B cell (primary cell): ENCODE measurements at regions not wholly inside any gene's neighbourhood (a gene's known extent, or its start where the extent isn't known, plus 50 kb on each side); places are given as distances from the start of the nearest gene placed in this dataset.

ENCODE experiments used
- ATAC-seq: fragments of 200-7000 bp; cut with Tn5 transposase; one replicate; pipeline ENCODE4 v1.10.0; 2021; ENCODE audit warnings: low read depth, mild to moderate bottlenecking, moderate number of reproducible peaks, moderate library complexity
- CTCF ChIA-PET: fragments of 350-600 bp; sonication (Branson Sonifier 250); formaldehyde crosslinking; loops from one replicate; lab custom pipeline; 2021; ENCODE audit warnings: antibody characterized with exemption, inconsistent platforms; lab: Charles Lee
- POLR2A ChIA-PET: fragments of 350-600 bp; sonication (Branson Sonifier 250); formaldehyde crosslinking; loops from one replicate; lab custom pipeline; 2021; ENCODE audit warnings: antibody characterized with exemption; lab: Charles Lee
- DNase-seq: peaks from one replicate; pipeline ENCODE4 v3.0.0; 2013
- H2AFZ ChIP-seq: 2 replicates; pipeline ENCODE4 v1.6.1; 2012; ENCODE audit warnings: mild to moderate bottlenecking, low read depth, low read length; ENCODE audit not compliant: insufficient read depth, poor library complexity, severe bottlenecking
- H3K27ac ChIP-seq, 2 donors: 1 replicate in 1 of 2; 2 replicates in 1 of 2; pipeline ENCODE4 v1.5.1; 2012 to 2013; ENCODE audit warnings: low read length in 2 of 2, mild to moderate bottlenecking in 2 of 2, moderate library complexity in 1 of 2
- H3K27me3 ChIP-seq, 4 experiments: fragments of 200-600 bp in 1 of 4; sonication (generic) in 1 of 4; replicated peaks in 1 of 4; 1 replicate in 2 of 4; 2 replicates in 2 of 4; pipeline versions ENCODE4 v1.6.1 to v1.7.0; 2013 to 2016; ENCODE audit warnings: low read length in 3 of 4, mild to moderate bottlenecking in 2 of 4, mixed read lengths in 1 of 4, moderate library complexity in 1 of 4; ENCODE audit not compliant: insufficient read depth in 4 of 4, control insufficient read depth in 3 of 4; ENCODE audit errors: control extremely low read depth in 1 of 4
- H3K36me3 ChIP-seq, 2 experiments: replicated peaks in 1 of 2; 1 replicate in 1 of 2; 2 replicates in 1 of 2; pipeline versions ENCODE4 v1.6.1 to v1.7.1; 2013; ENCODE audit warnings: low read length in 1 of 2; ENCODE audit not compliant: insufficient read depth in 2 of 2, control insufficient read depth in 1 of 2; ENCODE audit errors: control extremely low read depth in 1 of 2, extremely low read depth in 1 of 2
- H3K4me1 ChIP-seq, 2 donors: fragments of 200-600 bp in 1 of 2; sonication (generic) in 1 of 2; 1 replicate in 1 of 2; 2 replicates in 1 of 2; pipeline versions ENCODE4 v1.5.1 to v1.6.1; 2013 to 2017; ENCODE audit warnings: low read length in 2 of 2; ENCODE audit not compliant: control insufficient read depth in 2 of 2, insufficient read depth in 2 of 2
- H3K4me2 ChIP-seq: replicated peaks from 2 replicates; pipeline ENCODE3; 2012; ENCODE audit warnings: mild to moderate bottlenecking, low read depth, low read length; ENCODE audit not compliant: poor library complexity, severe bottlenecking
- H3K4me3 ChIP-seq, 5 experiments: fragments of 200-600 bp in 1 of 5; sonication (generic) in 1 of 5; 1 replicate in 3 of 5; 2 replicates in 2 of 5; pipeline versions ENCODE4 v1.5.1 to v1.7.0; 2011 to 2016; ENCODE audit warnings: low read length in 4 of 5, mild to moderate bottlenecking in 4 of 5, low read depth in 2 of 5, control low read depth in 1 of 5, moderate library complexity in 1 of 5; ENCODE audit not compliant: insufficient read depth in 1 of 5; ENCODE audit errors: control extremely low read depth in 1 of 5, extremely low read depth in 1 of 5
- H3K79me2 ChIP-seq: fragments of 200-600 bp; sonication (generic); one replicate; pipeline ENCODE4 v1.6.0; 2016; ENCODE audit warnings: low read length; ENCODE audit not compliant: control insufficient read depth, insufficient read depth
- H3K9ac ChIP-seq: fragments of 200-600 bp; sonication (generic); 2 replicates; pipeline ENCODE4 v1.6.1; 2017; ENCODE audit warnings: mild to moderate bottlenecking, low read length, moderate library complexity
- H3K9me3 ChIP-seq, 3 donors: one replicate each; pipeline versions ENCODE4 v1.6.1 to v1.7.1; 2013; ENCODE audit warnings: low read length in 2 of 3; ENCODE audit not compliant: control insufficient read depth in 2 of 3, insufficient read depth in 1 of 3; ENCODE audit errors: control extremely low read depth in 1 of 3
- H4K20me1 ChIP-seq: 2 replicates; pipeline ENCODE4 v1.6.0; 2012; ENCODE audit warnings: mild to moderate bottlenecking, low read length; ENCODE audit not compliant: insufficient read depth, control insufficient read depth, poor library complexity, severe bottlenecking
- H3K27ac Mint-ChIP-seq: one replicate; pipeline ENCODE4 v1.8.0; 2021; ENCODE audit warnings: mixed read lengths
- H3K27me3 Mint-ChIP-seq: one replicate; pipeline ENCODE4 v1.8.0; 2021; ENCODE audit warnings: mixed read lengths
- H3K4me1 Mint-ChIP-seq: one replicate; pipeline ENCODE4 v1.8.0; 2021; ENCODE audit warnings: mixed read lengths
- H3K4me3 Mint-ChIP-seq: one replicate; pipeline ENCODE4 v1.8.0; 2021; ENCODE audit warnings: mixed read lengths
- H3K9me3 Mint-ChIP-seq: one replicate; pipeline ENCODE4 v1.8.0; 2022; ENCODE audit warnings: mixed read lengths; ENCODE audit not compliant: insufficient read depth
- EZH2 ChIP-seq: IDR thresholded peaks from 2 replicates; pipeline ENCODE4 v1.6.1; 2012; ENCODE audit warnings: borderline replicate concordance, low read depth, mild to moderate bottlenecking, moderate library complexity, low read length; ENCODE audit not compliant: insufficient read depth, poor library complexity, severe bottlenecking
- WGBS: methylation state at CpG from one replicate; pipeline ENCODE4 v1.1.5; 2013; ENCODE audit warnings: missing lambda C conversion rate; ENCODE audit not compliant: insufficient coverage; 5-methylcytosine and 5-hydroxymethylcytosine counted together
- intact Hi-C: fragments of 100-400 bp; cut with micrococcal nuclease; formaldehyde crosslinking; loops from one replicate; pipeline ENCODE4 v1.10.0; 2022
- TF ChIP-seq, protein P1 (sequence below): fragments of 200-600 bp; IDR thresholded peaks from one replicate; pipeline ENCODE4 v1.8.0; 2022; ENCODE audit warnings: antibody characterized with exemption, mild to moderate bottlenecking

- H3K9me3 ChIP-seq: no peaks in the 10 kb centered on the region
- no peak for TF ChIP-seq EZH2
- TF ChIP-seq, protein P1, sequence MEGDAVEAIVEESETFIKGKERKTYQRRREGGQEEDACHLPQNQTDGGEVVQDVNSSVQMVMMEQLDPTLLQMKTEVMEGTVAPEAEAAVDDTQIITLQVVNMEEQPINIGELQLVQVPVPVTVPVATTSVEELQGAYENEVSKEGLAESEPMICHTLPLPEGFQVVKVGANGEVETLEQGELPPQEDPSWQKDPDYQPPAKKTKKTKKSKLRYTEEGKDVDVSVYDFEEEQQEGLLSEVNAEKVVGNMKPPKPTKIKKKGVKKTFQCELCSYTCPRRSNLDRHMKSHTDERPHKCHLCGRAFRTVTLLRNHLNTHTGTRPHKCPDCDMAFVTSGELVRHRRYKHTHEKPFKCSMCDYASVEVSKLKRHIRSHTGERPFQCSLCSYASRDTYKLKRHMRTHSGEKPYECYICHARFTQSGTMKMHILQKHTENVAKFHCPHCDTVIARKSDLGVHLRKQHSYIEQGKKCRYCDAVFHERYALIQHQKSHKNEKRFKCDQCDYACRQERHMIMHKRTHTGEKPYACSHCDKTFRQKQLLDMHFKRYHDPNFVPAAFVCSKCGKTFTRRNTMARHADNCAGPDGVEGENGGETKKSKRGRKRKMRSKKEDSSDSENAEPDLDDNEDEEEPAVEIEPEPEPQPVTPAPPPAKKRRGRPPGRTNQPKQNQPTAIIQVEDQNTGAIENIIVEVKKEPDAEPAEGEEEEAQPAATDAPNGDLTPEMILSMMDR: no peak
- H3K9ac ChIP-seq: no peak overlapping the region
- no peaks in the 10 kb centered on the region for H3K27me3 ChIP-seq
- no peaks in the 10 kb centered on the region for H3K79me2 ChIP-seq
- H3K27ac Mint-ChIP-seq: no peak overlapping the region
- intact Hi-C loops: no loop called here
- ATAC-seq: no peak
- no peaks in the 10 kb centered on the region for H3K4me1 Mint-ChIP-seq
- H3K4me3 ChIP-seq: no peak overlapping the region
- POLR2A ChIA-PET: no interaction called here
- H3K27ac ChIP-seq: no peak overlapping the region
- CTCF ChIA-PET: no interaction called here
- DNase-seq: no peak
- no peaks in the 10 kb centered on the region for H3K4me1 ChIP-seq
- H2AFZ ChIP-seq: no peak overlapping the region
- H4K20me1 ChIP-seq: no peaks in the 10 kb centered on the region
- no peaks in the 10 kb centered on the region for H3K9me3 Mint-ChIP-seq
- H3K27me3 Mint-ChIP-seq: peaks cover 25% of the 10 kb centered on the region
- no peak overlapping the region for H3K4me2 ChIP-seq
- H3K36me3 ChIP-seq: no peaks in the 10 kb centered on the region
- no CpG with 5 or more reads among the region's 5 CpGs for WGBS
- H3K4me3 Mint-ChIP-seq: no peak overlapping the region
These were observed 140.5 kb downstream of the CHIC2 start for GRCh38 chr4:53923921-53924320.

GRCh38 chr4:53921856-53922255, 142.5 kb downstream of the CHIC2 start:
- DNase-seq (no peak), ATAC-seq (no peak)
- CTCF ChIA-PET: no interaction called here
- Histone ChIP-seq H3K9me3 (no peaks in the 10 kb centered on the region), H3K4me2 (no peak overlapping the region), H2AFZ (no peak overlapping the region), H3K36me3 (no peaks in the 10 kb centered on the region), H4K20me1 (no peaks in the 10 kb centered on the region), H3K4me3 (no peak overlapping the region), H3K27ac (no peak overlapping the region), H3K27me3 (peaks cover 0 to 3% (median 0%) of the 10 kb centered on the region in 4 experiments), H3K4me1 (no peaks in the 10 kb centered on the region), H3K9ac (no peak overlapping the region), H3K79me2 (no peaks in the 10 kb centered on the region)
- TF ChIP-seq, protein P1: no peak
- TF ChIP-seq EZH2: no peak
- POLR2A ChIA-PET: no interaction called here
- Mint-ChIP-seq H3K4me3 (no peak overlapping the region), H3K9me3 (no peaks in the 10 kb centered on the region), H3K27me3 (peaks cover 33% of the 10 kb centered on the region), H3K27ac (no peak overlapping the region), H3K4me1 (no peaks in the 10 kb centered on the region)
- intact Hi-C loops: no loop called here
